Testis (tissue), 2 donors: ENCODE measurements at regions not wholly inside any gene's neighbourhood (a gene's known extent, or its start where the extent isn't known, plus 50 kb on each side); places are given as distances from the start of the nearest gene placed in this dataset.

ENCODE experiments used
- POLR2A ChIP-seq: fragments of 450-650 bp; IDR thresholded peaks from one replicate; pipeline ENCODE4 v1.6.1; 2017; ENCODE audit warnings: antibody characterized with exemption, mild to moderate bottlenecking, moderate library complexity
- TF ChIP-seq, protein P1 (sequence below), 3 experiments: fragments of 450-650 bp in 2 of 3; fragments of 200-600 bp in 1 of 3; sonication (generic) in 1 of 3; IDR thresholded peaks; one replicate each; pipeline ENCODE4 v1.5.1; 2016 to 2019; ENCODE audit warnings: antibody characterized with exemption in 3 of 3, mild to moderate bottlenecking in 2 of 3, moderate library complexity in 1 of 3

DNA sequence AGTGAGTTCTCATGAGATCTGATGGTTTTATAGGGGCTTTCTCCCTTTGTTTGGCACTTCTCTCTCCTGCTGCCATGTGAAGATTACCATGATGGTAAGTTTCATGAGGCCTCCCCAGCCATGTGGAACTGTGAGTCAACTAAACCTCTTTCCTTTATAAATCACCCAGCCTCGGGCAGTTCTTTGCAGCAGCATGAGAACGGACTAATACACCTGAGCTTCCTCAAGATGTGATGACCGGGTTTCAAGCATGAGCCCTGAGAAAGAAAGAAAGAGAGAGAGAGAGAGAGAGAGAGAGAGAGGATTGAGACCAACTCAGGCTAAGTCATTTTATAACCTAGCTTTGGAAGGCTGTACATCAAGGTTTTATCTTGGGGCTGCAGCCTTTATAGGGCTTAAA lies 167.7 kb upstream of the SERPINE2 start:
- TF ChIP-seq, protein P1, sequence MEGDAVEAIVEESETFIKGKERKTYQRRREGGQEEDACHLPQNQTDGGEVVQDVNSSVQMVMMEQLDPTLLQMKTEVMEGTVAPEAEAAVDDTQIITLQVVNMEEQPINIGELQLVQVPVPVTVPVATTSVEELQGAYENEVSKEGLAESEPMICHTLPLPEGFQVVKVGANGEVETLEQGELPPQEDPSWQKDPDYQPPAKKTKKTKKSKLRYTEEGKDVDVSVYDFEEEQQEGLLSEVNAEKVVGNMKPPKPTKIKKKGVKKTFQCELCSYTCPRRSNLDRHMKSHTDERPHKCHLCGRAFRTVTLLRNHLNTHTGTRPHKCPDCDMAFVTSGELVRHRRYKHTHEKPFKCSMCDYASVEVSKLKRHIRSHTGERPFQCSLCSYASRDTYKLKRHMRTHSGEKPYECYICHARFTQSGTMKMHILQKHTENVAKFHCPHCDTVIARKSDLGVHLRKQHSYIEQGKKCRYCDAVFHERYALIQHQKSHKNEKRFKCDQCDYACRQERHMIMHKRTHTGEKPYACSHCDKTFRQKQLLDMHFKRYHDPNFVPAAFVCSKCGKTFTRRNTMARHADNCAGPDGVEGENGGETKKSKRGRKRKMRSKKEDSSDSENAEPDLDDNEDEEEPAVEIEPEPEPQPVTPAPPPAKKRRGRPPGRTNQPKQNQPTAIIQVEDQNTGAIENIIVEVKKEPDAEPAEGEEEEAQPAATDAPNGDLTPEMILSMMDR (IDR thresholded peaks at IDR 0.05), result no peak
- no peak for TF ChIP-seq POLR2A
